ENCODE measurements at regions not wholly inside any gene's neighbourhood (a gene's known extent, or its start where the extent isn't known, plus 50 kb on each side); places are given as distances from the start of the nearest gene placed in this dataset.

DNA sequence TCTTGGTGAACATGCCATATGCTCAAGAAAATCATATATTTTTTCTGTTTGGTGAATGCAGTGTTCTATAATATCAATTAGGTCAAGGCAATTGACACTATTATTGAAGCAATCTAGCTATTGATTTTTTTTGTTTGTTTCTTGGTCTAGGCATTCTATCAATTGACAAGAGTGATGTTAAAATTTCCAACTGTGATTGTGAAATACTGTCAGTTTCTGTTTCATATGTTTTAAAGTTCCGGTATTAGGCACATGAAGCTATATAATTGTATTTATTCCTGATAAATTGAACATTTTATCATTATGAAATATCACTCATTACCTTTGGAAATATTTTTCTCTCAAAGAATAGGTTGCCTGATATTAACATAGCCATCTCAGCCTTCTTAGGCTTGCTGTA lies 653.4 kb downstream of the HDGFL1 start:
- 0 to 94% (median 88%) methylated on average over 1 of the region's 1 CpG for WGBS, 5 donors
- intact Hi-C loops (cut with DNase I; ENCODE audit: low total_unique reads): no loop called here
- TF ChIP-seq POLR2AphosphoS5 (IDR thresholded peaks at IDR 0.05) (no peak), CTCF (IDR thresholded peaks at IDR 0.05) (no peak), EP300 (IDR thresholded peaks at IDR 0.05) (no peak), POLR2A (IDR thresholded peaks at IDR 0.05) (no peak)

DNA sequence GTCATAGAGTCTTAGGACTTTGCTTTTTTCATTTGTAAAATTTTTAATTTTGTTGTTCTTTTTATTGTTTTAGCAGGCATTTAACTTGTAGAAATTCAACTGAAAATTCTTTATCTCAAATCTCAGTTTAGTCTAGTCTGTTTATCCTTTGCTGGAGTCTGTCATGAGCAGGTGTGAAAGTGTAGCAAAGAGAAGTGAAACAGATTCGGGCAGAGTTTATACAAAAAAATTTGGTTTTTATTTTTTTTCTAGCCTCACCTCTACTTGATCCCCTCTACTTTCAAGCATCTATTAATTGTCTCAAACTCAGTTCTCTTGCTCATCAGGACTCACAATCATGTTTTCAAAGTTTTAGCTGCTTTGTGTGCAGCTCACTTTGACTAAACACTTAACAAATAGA lies 655.2 kb downstream of the HDGFL1 start:
- no peaks in the 10 kb centered on the region for H3K4me1 ChIP-seq
- 53 to 77% (median 71%) methylated on average over 1 of the region's 1 CpG for WGBS, 5 donors
- H3K27ac ChIP-seq: no peak overlapping the region
- intact Hi-C loops (cut with DNase I; ENCODE audit: low total_unique reads): no loop called here
- DNase-seq: no peak
- no peaks in the 10 kb centered on the region for H3K27me3 ChIP-seq
- H3K4me3 ChIP-seq: no peak overlapping the region
- TF ChIP-seq POLR2A (IDR thresholded peaks at IDR 0.05) (no peak), POLR2AphosphoS5 (IDR thresholded peaks at IDR 0.05) (no peak), EP300 (IDR thresholded peaks at IDR 0.05) (no peak)
- peaks cover 0 to 7% (median 3%) of the 10 kb centered on the region in 4 donors for H3K9me3 ChIP-seq
- H3K36me3 ChIP-seq: no peaks in the 10 kb centered on the region

More for the DNA sequence above, 653.4 kb downstream of the HDGFL1 start:
- Histone ChIP-seq H3K27ac (no peak overlapping the region), H3K36me3 (no peaks in the 10 kb centered on the region), H3K9me3 (peaks cover 0 to 7% (median 3%) of the 10 kb centered on the region in 4 donors), H3K27me3 (no peaks in the 10 kb centered on the region), H3K4me3 (no peak overlapping the region), H3K4me1 (no peaks in the 10 kb centered on the region)
- DNase-seq: no peak

- Histone ChIP-seq H3K27ac (no peak overlapping the region), H3K4me3 (no peak overlapping the region), H3K27me3 (no peaks in the 10 kb centered on the region), H3K36me3 (no peaks in the 10 kb centered on the region), H3K9me3 (peaks cover 0 to 7% (median 3%) of the 10 kb centered on the region in 4 donors), H3K4me1 (no peaks in the 10 kb centered on the region)
- 76 to 87% (median 86%) methylated on average over 9 to 11 of the region's 11 CpGs for WGBS, 5 donors
- intact Hi-C loops (cut with DNase I; ENCODE audit: low total_unique reads): no loop called here
- DNase-seq: no peak
- TF ChIP-seq EP300 (IDR thresholded peaks at IDR 0.05) (no peak), CTCF (IDR thresholded peaks at IDR 0.05) (no peak), POLR2AphosphoS5 (IDR thresholded peaks at IDR 0.05) (no peak), POLR2A (IDR thresholded peaks at IDR 0.05) (no peak)
Observed at GRCh38 chr6:23228439-23229024, 659.2 kb downstream of the HDGFL1 start.

DNA sequence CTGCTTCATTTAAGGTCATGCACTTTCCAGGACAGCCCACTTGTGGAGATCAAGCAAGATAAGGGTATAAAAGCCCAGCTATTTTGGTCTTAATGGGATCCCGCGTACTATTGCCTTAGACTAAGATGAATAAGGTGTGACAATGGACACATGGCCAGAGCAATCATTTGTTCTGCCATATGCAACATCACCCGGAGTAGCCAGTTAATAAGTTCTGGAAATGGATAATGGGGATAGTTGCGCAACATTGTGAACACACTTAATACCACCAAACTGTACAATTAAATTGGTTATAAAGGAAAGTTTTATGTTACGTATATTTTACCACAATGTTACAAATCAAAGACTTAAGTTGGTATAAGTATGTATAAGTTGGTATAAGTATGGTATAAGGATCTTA lies 674.5 kb downstream of the HDGFL1 start:
- peaks cover 0 to 1% (median 0%) of the 10 kb centered on the region in 4 donors for H3K9me3 ChIP-seq
- 74 to 94% (median 80%) methylated on average over 5 of the region's 5 CpGs for WGBS, 5 donors
- H3K36me3 ChIP-seq: no peaks in the 10 kb centered on the region
- no peak for DNase-seq
- intact Hi-C loops (cut with DNase I; ENCODE audit: low total_unique reads): no loop called here
- H3K27me3 ChIP-seq: no peaks in the 10 kb centered on the region
- no peak overlapping the region for H3K4me3 ChIP-seq
- H3K27ac ChIP-seq: no peak overlapping the region
- no peaks in the 10 kb centered on the region for H3K4me1 ChIP-seq
- TF ChIP-seq EP300 (IDR thresholded peaks at IDR 0.05): no peak
- TF ChIP-seq POLR2A (IDR thresholded peaks at IDR 0.05): no peak
- no peak for TF ChIP-seq CTCF (IDR thresholded peaks at IDR 0.05)
- TF ChIP-seq POLR2AphosphoS5 (IDR thresholded peaks at IDR 0.05): no peak

- H3K9me3 ChIP-seq: no peaks in the 10 kb centered on the region
- DNase-seq: no peak
- no peak overlapping the region for H3K4me3 ChIP-seq
- no peak overlapping the region for H3K27ac ChIP-seq
- H3K27me3 ChIP-seq: no peaks in the 10 kb centered on the region
- intact Hi-C loops (cut with DNase I; ENCODE audit: low total_unique reads): no loop called here
- H3K4me1 ChIP-seq: no peaks in the 10 kb centered on the region
- no peaks in the 10 kb centered on the region for H3K36me3 ChIP-seq
- TF ChIP-seq POLR2A (IDR thresholded peaks at IDR 0.05) (no peak), CTCF (IDR thresholded peaks at IDR 0.05) (no peak)
Observed at GRCh38 chr6:23244300-23244699, 674.9 kb downstream of the HDGFL1 start.

All from stomach (tissue), 8 donors.